ENCODE measurements at regions not wholly inside any gene's neighbourhood (a gene's known extent, or its start where the extent isn't known, plus 50 kb on each side); places are given as distances from the start of the nearest gene placed in this dataset.

GRCh38 chr2:198917926-198918720 lies 539.6 kb downstream of the SATB2 start:
- CTCF ChIA-PET: no interaction called here
- Mint-ChIP-seq H3K9me3 (peaks cover 20% of the 10 kb centered on the region), H3K4me1 (peaks cover 4% of the 10 kb centered on the region; the same call in 1 of the 2 replicates)

More at GRCh38 chr2:198917926-198918720, 539.6 kb downstream of the SATB2 start:
- Mint-ChIP-seq H3K36me3 (peaks cover 8% of the 10 kb centered on the region), H3K4me3 (no peak overlapping the region), H3K27me3 (ENCODE audit: low read depth) (no peaks in the 10 kb centered on the region), H3K27ac (no peak overlapping the region)
- TF ChIP-seq SOX15 (CRISPR knock-in tag; IDR thresholded peaks at IDR 0.05) (no peak), CDX4 (CRISPR knock-in tag; IDR thresholded peaks at IDR 0.05; ENCODE audit: borderline replicate concordance) (no peak), ZNF317 (CRISPR knock-in tag; IDR thresholded peaks at IDR 0.05; ENCODE audit: borderline replicate concordance, low read depth) (no peak), FOXK1 (CRISPR knock-in tag; IDR thresholded peaks at IDR 0.05) (no peak), ZNF512 (CRISPR knock-in tag; IDR thresholded peaks at IDR 0.05; ENCODE audit: borderline replicate concordance) (no peak), STAT6 (CRISPR knock-in tag; conservative IDR thresholded peaks at IDR 0.05; ENCODE audit: low read depth) (no peak), ZSCAN18 (CRISPR knock-in tag; IDR thresholded peaks at IDR 0.05) (no peak), ZBTB21 (CRISPR knock-in tag; IDR thresholded peaks at IDR 0.05; ENCODE audit: borderline replicate concordance) (no peak), ZNF121 (CRISPR knock-in tag; IDR thresholded peaks at IDR 0.05) (no peak), SP1 (CRISPR knock-in tag; conservative IDR thresholded peaks at IDR 0.05) (no peak), PREB (CRISPR knock-in tag; IDR thresholded peaks at IDR 0.05; ENCODE audit: borderline replicate concordance) (no peak), IRF1 (CRISPR knock-in tag; IDR thresholded peaks at IDR 0.05) (no peak), CBFB (CRISPR knock-in tag; IDR thresholded peaks at IDR 0.05; ENCODE audit: low read depth) (no peak)
- ATAC-seq (no peak), DNase-seq (ENCODE audit: low spot score) (no peak)
- POLR2A ChIA-PET: interaction anchor here (0.5 kb wide), 1 partner anchor 55 kb away, joined by 3 read pairs; no protein-coding TSS in a partner anchor

All from WTC11 (cell line).